ENCODE measurements at regions not wholly inside any gene's neighbourhood (a gene's known extent, or its start where the extent isn't known, plus 50 kb on each side); places are given as distances from the start of the nearest gene placed in this dataset.

DNA sequence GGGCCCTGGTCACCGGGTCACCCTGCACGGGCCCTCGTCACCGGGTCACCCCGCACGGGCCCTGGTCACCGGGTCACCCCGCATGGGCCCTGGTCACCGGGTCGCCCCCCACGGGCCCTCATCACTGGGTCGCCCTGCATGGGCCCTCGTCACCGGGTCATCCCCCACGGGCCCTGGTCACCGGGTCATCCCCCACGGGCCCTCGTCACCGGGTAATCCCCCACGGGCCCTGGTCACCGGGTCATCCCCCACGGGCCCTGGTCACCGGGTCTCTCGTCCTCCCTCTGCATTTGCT lies 77.6 kb downstream of the RIPK4 start:
- no peak for DNase-seq

DNA sequence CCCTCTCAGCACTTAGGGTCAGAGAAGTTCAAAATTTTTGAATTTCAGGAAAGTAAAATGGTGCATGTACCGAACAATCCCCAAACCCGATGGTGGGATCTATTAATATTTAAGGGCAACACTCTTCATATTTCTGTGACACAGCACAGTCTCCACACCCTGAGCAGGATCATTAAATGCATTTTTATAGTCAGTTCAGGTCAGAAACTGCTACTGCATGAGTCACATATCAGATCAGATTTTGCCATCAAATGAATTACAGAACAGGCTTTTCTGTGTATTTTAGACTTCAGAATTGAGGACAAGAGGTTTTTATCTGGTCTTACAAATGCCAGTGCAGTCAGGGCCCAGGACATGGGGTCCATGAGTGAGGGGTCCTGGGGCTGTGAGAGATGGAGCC lies 79.2 kb downstream of the RIPK4 start:
- no peak for DNase-seq

DNA sequence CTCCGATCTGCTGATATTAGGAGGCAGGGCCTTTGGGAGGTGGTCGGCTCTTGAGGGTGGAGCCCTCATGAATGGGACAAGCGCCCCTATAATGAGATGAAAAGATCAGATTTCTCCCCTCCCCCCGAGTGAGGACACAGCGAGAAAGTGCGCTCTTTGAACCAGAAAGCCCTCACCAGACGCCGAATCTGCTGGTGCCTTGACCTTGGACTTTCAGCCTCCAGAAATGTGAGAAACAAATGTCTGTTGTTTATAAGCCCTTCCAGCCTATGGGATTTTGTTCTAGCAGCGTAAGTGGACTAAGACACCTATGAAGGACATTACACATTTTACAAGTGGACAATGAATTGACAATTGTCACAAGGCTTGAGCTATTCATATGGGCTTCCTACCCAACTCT lies 80.2 kb downstream of the RIPK4 start:
- no peak for DNase-seq

DNA sequence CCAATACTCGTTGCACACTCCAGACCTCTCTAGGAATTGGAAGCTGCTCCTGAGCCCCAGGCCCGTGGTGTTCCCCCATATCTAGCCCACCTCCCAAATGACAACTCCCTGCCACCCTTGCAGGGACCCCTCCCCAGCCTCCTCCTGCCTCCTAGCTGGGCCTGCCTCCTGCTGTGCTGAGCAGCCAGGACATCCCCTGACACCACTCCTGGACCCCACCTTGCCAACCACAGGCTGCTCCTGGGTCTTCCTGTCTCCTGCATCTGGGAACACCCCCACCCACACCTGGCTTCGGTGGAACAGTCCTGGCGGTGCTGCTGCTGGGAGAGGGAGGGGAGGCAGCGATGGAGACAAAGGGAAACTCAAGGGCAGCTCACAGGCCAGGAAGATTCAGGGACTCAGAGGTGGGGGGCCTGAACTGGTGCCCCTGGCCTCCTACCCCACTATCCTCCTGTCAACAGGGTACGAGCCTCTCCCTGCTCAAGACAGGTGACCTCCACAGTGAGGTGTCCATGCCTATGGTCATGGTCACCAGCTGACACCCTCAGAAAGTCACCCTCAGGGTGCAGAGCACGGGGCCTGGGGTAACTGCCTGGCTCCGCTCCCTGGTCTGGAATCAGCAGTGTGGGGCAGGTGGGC lies 81.2 kb downstream of the RIPK4 start:
- no peak for DNase-seq

DNA sequence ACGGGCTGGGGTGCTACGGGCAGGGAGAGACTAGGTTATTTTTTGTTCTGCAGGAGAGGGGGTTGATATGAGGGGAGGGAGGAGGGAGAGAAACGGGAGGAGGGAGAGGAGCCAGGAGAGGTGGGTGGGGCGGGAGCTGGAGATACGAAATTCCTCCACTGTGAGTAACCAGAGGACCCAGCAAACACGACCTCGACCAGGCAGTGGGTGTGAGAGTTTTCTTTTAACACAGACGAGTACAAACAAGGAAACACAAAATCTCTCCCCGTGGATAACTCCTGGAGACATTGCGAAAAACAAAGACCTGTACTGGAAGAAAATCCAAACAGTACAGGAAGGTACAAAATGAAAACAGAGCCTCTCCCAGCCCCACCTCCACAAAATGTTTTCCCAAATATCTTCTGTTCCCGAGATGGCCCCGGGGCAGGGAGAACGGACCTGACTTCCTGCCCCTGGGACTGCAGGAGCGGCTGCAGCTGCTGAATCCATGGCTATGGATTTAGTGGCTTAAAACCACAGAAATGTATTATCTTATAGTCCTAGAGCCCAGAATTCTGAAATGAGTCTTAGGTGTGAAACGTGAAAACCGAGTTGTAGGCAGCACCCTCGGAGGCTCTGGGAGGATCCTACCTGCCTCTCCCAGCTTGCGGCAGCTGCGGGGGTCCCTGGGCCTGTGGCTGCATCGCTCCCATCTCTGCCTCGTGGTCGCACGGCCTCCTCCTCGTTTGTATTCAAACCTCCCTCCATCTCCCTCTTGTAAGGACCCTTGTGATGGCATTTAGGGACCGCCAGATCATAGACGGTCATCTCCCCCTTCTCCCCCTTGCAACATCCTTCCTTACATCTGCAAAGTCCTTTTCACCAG lies 82.2 kb downstream of the RIPK4 start:
- DNase-seq = no peak

DNA sequence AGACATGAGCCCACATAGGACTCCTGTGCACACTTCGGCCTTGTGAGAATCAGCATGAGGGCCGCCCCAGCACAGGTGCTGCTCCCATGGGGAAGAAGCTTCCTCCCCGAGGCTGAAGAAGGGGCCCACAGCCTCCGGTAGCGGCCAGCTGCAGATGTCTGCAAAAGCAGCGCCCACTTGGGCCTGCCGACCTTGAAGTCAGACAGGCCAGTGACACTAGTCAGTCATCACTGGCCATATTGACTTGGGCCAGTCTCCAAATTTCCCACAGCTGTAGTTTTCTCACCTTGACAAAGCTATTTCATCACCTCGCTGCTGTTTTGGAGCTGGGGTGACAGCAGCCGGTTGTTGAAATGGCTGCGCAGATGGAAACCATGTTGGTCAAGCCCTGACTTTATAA lies 83.0 kb downstream of the RIPK4 start:
- no peak for DNase-seq

DNA sequence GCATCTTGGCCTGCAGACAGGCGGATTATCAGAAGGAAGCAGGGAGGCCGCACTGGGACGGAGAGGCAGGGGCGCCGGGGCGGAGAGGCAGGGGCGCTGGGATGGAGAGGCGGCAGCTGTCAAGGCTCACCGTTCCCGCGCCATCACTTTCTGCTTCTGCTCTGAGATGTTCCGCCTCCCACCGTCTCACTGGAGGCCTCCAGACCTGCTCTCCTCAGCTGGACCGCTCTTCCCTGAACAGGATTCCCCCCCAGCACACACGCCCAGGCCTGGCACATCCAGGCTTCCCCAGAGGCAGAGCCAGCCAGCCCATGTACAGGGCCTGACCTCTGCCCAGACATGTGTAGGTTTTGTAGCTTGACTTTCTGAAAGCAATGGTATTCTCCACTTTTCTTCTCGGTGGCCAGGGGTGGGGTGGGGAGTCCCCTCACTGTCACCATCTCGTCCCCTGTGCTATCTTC lies 84.1 kb downstream of the RIPK4 start:
- DNase-seq = no peak

DNA sequence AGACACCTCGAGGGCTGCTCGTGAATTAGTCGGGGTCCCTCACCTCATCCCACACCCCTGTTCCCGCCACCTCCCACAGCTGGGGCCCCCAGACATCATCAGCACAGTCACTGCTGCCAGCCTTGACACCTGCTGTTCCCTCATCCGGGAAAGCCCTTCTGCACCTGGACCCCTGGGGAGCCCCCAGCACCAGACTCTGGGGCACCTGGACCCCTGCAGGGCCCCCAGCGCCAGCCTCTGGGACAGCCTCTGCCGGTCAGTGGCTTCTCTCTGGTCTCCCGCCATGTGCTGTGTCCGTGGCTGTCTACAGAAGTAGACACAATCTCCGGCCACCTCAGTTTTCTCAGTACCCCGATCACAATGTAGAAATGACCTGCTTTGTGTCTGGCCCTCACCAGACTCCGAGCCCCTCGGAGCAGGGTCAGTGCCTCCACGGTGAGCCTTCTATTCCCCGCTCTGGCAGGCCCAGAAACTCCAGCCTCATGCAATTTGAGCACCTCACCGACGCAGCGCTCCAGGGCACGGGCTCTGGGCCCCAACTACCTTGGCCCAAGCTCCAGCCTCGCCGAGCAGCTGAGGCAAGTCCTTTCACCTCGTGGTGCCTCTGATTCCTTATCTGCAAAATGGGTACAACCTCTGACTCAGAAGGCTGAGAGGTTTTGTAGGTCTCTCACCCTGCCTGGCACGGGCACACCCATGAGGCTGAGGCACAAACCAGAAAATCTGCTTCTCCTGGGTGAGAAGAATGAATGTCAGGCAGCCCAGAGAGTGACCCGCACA lies 84.7 kb downstream of the RIPK4 start:
- DNase-seq = no peak

DNA sequence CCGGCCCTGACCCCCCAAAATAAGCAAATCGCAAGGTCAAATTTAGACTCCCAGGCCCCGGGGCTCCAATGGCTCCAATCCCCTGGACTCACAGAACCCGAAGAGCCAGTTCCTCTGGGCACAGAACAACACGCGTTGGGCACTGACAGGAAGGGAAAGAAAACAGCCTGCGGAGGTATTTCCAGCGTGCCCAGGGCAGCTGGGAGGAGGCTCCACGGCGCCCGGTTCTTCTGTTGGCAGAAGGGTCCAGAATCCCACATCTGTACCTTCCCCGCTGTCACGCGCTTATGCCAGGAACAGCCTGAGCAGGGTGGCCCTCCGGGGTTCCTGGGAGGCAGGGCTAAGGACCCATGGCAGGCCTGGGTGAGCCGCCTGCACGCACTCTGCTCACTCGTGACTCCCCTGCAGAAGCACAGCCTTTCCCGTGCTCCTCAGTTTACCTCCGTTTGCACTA lies 85.5 kb downstream of the RIPK4 start:
- no peak for DNase-seq

DNA sequence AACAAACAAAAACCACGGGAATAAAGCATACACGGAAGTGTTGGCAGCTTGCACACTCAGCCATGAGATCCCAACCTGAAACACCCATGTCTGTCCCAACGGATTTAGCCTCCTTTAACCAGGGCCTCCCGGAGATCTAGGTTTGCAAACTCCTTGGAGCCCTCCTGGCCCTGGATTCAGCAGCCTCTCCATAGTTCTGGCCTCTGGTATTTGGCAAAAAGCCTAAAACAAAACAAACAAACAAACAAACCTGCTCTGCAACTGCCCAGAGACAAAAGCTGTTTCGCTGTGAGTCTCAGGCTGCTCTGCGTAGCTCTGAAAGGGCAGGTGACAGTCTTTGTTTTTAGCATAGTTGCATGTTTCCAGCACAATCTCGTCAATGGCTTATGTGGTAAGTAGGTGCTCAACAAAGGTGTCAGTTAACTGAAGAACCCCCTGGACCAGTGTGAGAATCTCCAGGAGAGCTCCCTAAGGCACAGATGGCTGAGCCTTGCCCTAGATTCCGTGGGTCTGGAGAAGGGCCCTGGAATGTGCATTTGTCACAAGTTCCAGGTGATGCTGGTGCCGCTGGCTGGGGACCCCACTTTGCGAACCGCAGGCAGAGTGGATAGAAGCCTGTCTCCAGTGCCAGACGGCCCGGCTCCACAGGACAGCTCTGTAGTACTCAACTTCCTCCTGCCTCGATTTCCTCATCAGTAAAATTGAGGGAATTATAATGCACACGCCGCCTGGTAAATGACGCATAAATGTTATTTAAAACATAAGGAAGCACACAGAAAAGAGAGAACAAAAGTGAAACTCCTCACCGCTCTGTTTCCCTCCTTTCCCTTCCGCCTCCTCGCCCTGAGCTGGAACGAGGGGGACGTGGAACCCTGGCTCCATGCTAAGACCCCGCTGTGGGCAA lies 86.2 kb downstream of the RIPK4 start:
- no peak for DNase-seq

DNA sequence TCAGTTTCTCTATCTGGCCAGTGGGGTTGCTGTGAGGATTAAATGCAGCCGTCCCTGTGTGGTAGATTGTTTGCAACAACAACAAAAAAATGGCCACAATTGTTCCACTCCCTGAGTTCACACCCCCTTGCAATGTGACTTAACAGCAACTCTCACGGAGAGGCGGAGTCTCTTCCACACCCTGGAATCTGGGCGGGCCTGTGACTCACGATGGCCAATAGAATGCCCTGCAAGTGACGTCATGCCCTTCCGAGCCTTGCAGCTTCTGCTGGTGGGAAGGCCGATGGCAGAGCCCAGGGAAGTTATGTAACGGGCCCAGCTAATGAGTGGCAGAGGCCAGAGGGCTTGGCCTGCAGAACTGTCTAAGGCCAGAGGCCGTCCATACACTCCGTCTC lies 87.9 kb downstream of the RIPK4 start:
- DNase-seq = peak; percentile 87

DNA sequence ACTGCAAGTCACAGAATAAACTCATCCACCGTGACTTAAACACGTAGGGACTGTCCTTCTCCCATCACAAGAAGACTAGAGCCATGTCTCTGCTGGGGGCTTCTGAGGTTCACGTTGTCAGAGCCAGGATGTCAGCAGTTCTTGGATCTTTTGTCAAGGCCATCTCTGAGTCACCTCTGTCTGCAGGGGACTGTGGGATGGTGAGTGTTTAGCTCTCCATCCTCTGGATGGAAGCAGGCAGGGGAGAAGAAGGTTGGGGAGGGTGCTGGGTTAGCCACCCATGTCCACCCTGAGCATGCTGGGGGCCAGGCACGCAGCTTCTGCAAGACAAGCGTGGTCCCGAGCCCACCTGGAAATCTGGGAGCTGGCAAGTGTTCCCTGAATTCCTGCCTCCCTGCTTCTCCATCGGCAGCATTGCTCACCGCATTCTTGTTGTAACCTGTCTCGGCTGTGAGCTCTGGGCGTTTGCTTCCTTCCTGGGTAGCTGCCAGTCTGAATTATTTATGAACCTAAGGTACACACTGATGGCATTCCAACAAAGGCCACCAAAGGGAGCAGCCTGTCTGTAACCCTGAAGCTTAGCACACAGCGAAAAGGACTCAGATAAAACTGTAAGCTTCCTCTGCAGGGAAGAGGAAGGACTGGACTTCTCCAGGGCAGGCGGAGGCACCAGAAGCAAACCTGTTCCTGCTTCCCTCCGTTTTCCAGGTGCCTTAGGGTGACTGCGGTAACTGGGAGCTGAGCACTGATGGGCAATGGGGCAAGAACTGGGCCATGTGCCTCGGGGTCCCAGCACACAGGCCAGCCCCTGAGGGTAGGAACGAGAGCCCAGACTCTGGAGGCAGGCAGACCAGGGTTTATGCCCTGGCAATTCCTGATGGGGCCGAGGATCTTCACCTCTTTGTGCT lies 88.6 kb downstream of the RIPK4 start:
- DNase-seq = peak; percentile 63

DNA sequence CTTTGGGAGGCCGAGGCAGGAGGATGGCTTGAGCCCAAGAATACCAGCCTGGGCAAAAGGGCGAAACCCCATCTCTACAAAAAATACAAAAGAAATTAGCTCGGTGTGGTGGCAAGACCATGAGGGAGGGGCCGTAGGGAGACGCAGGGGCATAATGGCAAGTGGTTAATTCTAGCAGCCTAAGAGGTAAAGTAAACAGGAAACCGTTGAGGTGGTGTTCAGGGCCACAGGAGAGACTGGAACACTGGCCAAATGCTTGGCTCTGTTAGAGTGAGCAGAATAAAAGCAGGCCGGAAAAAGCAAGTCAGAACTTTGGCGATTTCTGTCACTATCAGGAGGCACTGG lies 89.2 kb downstream of the RIPK4 start:
- no peak for DNase-seq

DNA sequence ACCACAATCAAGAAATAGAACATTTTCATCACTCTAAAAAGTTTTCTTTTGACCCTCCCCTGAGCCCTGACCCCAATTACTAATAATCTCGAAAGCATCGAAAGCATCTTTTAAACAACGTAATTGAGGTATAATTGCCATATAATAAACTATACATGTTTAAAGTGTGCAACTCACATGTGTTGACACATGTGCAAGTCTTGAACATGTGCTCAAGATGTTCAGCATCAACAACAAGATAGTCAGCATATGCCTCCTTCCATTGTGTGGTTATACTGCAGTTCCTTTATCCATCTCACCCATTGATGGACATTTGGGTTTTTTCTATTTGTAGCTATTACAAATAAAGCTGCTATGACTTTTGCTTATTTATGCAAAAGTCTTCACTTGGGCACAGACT lies 90.7 kb downstream of the RIPK4 start:
- DNase-seq = no peak

DNA sequence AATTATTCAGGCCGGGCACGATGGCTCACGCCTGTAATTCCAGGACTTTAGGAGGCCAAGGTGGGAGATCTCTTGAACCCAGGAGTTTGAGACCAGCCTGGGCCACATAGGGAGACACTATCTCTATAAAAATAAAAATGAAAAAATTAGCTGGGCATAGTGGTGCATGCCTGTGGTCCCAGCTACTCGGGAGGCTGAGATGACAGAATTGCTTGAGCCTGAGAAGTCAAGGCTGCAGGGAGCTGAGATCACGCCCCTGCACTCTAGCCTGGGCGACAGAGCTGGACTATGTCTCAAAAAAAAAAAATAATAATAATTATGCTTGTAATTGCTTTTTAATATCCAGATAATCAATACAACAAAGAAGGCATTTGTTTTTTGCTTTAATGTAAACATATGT lies 91.3 kb downstream of the RIPK4 start:
- no peak for DNase-seq

DNA sequence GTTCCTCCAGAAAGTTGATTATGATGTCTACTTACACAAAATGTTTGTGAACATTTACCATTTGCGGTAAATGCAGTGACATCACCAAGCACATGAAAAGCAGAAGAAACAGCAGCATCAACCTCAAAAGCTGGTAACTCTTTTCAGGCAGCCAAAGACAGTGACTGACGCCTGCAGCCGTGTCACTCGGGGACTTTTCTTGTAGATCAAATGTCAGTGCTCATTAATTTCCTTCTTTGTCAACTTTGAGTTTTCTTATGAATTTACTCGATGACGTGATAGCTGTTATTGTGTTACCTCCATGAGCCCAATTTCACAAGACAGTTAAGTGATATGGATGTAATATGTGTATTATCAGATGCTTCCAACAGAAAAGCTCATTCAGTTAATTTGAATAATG lies 92.5 kb downstream of the RIPK4 start:
- no peak for DNase-seq

DNA sequence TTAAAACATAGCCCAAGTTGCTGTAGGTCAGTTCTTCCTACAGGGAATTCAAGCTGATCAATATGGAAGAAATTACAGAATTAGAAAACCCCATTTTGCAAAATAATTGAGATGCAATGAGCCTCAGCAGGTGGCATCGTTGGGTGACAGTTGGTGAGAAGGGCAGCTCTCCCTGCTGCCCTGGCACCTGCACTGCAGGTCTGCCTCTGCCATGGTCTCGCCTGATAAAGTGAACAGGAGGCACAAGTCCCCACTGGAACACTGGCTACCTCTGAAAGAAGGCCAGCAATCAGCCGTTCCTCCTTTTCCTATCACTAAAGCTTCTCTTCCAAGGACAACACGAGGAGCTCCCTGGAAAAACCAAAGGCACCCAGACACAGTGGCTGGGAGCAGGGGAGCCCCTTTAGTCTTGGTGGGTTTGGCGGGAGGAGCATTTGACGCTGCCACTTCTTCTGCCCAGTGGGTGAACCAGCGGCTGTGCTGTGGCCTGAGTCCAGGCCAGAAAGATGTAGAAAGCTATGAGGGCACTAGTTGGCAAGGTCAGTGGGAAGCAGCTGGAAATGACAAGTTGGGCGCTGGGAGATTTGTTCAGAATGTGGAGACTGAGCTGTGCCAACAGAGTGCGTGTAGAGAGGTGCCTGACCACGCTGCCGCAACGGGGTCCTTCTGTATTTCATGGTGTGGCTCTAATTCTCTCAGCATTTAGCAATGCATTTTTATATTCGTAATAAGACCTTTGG lies 93.1 kb downstream of the RIPK4 start:
- no peak for DNase-seq

DNA sequence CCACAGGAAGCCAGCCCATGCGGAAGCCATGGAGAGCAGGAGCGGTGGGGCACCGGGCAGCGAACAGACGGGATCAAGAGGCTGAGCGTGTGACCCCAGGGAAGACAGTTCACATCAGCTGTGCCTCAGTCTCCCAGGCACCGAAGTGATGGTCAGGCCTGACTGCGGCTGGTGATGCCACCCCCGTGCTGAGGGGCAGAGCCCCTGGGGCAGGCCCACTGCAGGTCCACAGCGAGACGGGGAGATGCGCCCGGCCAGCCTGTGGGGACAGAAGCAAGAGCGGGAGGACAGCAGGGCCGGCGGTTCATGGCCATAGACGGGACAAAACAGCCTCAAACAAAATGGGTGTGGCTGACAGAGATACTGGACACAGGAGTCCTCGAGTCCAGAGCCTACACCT lies 93.8 kb downstream of the RIPK4 start:
- no peak for DNase-seq

DNA sequence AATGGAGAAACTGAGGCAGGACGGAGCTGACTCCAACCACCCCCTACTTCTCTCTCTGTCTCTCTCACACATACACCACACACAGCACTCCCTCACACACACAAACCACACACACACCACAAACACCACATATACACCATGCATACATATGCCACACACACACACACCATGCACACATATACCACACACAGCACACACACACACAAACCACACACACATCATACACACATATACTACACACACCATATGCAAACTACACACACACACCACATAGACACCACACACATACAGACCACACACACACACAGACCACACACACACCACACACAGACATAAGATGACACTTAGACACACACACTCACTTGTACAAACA lies 94.3 kb downstream of the RIPK4 start:
- DNase-seq = no peak

DNA sequence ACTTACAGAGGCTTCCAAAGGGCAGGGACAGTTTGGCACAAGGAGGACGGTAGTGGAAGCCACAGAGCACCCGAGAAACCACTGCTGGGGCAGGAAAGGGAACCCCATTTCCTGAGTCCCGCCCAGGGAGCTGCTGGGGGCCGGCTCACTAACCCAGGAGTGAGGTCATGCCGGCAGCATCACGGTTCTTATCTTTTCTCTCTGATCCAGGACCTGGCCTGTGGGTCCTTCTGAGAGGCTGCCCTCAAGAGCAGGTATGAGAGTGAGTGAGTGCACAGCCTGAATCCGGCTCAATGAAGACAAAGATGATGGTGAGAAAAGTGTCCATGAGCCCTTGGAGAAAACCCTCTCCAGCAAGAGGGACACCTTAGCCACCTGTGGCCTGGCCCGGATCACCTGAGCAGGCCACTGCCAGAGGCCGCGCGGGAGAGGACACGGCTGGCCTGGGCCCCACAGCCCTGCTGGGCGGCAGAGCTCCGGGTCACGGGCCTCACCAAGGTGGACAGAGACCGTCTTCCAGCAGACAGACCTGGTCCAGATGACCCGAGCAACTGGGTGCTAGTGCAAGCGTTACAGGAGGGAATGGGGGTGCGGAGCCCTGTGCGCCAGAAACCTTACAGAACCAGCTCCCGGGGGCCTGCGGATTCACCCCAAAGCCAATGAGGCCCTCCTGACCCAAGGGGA lies 94.9 kb downstream of the RIPK4 start:
- DNase-seq = no peak
